Stimulated activated CD8-positive, alpha-beta memory T cell treated with anti-CD3 and anti-CD28 coated beads, Interleukin-7, amount 100 ng/mL, for 4 hours (primary cell): ENCODE measurements at regions not wholly inside any gene's neighbourhood (a gene's known extent, or its start where the extent isn't known, plus 50 kb on each side); places are given as distances from the start of the nearest gene placed in this dataset.
"Not testable (repeated sequence)": the region's sequence is repeated elsewhere in the genome, so short reads cannot be mapped to it uniquely, and the experiment has no call there.

Experiments
- DNase-seq, 2 donors: peaks; one replicate each; pipeline ENCODE4 v3.0.0-alpha.2; 2020; ENCODE audit warnings: low read depth in 2 of 2

DNA sequence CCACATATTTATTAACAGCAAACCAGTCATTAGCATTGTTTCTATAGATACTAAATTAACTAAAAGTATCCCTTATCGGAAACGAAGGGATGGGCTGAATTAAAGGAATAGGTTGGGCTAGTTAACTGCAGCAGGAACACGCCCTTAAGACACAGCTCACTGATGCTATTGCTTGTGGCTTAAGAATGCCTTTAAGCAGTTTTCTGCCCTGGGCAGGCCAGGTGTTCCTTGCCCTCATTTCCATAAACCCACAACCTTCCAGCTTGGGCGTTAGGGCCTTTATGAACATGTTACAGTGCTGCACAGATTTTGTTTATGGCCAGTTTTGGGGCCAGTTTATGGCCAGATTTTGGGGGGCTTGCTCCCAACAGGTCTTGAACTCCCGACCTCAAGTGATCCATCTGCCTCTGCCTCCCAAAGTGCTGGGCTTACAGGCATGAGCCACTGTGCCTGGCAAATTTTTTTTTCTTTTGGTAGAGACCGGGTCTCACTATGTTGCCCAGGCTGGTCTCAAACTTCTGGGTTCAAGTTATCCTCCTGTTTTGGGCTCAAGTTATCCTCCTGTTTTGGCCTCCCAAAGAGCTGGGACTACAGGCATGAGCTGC, 90.1 kb upstream of the GRIN2A start:
- not testable (repeated sequence) for DNase-seq

DNA sequence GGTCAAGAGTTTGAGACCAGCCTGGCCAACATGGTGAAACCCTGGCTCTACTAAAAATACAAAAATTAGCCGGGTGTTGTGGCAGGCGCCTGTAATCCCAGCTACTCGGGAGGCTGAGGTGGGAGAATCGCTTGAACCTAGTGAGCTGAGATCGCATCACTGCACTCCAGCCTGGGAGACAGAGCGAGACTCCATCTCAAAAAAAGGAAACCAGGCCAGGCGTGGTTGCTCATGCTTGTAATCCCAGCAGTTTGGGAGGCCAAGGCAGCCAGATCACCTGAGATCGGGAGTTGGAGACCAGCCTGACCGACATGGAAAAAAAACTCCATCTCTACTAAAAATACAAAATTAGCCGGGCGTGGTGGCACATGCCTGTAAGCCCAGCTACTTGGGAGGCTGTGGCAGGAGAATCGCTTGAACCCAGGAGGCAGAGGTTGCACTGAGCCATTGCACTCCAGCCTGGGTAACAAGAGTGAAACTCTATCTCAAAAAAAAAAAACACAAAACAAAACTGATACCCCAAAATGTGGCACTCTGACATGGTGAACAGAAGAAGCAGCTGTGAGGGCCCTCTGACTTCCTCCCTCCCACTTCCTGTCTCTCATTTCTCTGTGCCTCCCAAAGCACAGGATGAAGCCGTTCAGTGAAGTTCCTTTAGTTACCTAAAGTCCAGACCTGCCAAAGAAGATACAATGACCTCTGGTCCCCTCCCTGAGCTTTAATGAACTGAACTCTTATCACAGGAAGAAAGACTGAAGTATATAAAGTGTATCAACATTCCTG, 93.2 kb upstream of the GRIN2A start:
- DNase-seq, result not testable (repeated sequence)

DNA sequence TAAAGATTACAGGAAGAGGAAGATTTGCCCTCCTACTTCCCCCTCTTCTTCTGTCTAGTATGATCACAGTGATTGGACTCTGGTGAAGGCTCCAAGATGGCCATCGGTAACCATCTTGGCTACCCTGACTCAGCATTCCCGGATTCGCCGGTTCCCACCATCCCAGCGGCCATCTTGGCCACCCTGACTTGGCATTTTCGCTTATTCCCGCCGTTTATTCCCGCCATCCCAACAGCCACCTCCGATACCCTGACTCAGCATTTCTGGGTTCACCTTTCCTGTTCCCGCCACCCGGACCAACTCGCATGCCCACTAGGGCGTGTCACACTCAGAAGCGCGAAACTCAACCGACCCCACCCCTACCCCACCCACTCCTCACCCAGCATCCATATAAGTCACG, 95.4 kb upstream of the GRIN2A start:
- DNase-seq, result no peak

DNA sequence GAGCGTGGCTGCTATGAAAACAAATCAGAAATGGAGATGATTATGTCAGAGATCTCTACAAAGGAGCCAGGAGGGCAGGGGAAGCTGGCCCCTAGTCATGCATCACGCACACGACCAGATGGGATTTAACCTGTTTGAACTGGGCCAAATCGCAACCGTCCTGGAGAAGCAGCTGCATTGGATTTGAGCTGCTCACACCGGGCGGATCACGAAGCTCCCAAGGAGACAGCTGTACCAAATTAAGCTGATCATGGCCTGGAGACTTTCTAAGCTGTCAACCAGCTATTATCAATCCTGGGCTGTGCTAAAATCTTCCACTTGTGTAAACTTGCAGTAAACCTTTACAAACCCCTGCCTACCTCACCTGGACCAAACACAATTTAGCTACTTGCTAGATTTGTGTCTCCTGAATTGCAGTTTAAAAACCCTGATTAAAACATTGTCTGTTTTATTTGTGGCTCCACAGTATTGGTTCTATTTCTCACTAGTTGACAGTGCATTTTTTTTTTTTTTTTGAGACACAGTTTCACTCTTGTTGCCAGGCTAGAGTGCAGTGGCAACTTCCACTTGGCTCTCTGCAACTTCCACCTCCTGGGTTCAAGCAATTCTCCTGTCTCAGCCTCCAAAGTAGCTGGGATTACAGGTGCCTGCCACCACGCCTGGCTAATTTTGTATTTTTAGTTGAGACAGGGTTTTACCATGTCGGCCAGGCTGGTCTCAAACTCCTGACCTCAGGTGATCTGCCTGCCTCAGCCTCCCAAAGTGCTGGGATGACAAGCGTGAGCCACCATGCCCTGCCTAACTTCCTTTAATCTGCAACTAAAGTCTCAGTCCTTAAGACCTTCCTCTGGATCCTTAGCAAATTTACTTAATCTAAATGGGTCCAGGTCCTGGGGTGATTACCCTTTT, 98.3 kb upstream of the GRIN2A start:
- DNase-seq, result no peak

DNA sequence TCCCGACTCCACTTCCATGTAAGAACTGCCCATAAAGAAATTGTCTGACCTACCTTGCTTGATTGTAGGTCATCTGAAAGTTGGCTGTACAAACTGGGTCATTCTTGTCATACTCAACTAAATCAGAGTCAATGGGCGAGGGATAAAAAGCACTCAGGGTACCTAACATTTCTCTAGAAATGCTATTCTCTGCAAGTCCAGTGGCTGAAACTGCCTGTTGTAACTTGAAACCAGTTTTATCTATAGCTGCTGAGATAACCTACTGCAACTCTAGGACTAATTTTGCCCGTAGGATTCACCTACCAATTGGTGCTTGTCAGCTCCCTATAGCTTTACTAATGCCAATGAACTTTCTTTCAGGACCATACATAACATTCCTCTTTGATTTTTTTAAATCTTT, 100.1 kb upstream of the GRIN2A start:
- no peak for DNase-seq

DNA sequence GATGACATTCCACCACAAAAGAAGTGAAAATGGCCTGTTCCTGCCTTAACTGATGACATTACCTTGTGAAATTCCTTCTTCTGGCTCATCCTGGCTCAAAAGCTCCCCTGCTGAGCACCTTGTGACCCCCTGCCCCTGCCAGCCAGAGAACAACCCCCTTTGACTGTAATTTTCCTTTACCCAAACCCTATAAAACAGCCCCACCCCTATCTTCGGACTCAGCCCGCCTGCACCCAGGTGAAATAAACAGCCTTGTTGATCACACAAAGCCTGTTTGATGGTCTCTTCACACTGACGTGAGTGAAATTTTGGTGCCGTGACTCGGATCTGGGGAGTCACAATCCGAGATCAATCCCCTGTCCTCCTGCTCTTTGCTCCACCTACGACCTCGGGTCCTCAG, 101.0 kb upstream of the GRIN2A start:
- DNase-seq, result not testable (repeated sequence)

DNA sequence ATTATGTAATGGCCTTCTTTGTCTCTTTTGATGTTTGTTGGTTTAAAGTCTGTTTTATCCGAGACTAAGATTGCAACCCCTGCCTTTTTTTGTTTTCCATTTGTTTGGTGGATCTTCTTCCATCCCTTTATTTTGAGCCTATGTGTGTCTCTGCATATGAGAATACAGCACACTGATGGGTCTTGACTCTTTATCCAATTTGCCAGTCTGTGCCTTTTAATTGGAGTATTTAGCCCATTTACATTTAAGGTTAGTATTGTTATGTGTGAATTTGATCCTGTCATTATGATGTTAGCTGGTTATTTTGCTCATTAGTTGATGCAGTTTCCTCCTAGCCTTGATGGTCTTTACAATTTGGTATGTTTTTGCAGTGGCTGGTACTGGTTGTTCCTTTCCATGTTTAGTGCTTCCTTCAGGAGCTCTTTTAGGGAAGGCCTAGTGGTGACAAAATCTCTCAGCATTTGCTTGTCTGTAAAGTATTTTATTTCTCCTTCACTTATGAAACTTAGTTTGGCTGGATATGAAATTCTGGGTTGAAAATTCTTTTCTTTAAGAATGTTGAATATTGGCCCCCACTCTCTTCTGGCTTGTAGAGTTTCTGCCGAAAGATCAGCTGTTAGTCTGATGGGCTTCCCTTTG, 95.3 kb upstream of the ATF7IP2 start:
- DNase-seq, result not testable (repeated sequence)

DNA sequence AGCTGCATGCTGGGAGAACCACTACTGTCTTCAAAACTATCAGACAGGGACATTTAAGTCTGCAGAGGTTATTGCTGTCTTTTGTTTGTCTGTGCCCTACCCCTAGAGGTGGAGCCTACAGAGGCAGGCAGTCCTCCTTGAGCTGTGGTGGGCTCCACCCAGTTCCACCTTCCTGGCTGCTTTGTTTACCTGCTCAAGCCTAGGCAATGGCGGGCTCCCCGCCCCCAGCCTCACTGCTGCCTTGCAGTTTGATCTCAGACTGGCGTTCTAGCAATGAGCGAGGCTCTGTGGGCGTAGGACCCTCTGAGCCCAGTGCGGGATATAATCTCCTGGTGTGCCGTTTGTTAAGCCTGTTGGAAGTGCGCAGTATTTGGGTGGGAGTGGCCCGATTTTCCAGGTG, 93.7 kb upstream of the ATF7IP2 start:
- DNase-seq, result not testable (repeated sequence)

DNA sequence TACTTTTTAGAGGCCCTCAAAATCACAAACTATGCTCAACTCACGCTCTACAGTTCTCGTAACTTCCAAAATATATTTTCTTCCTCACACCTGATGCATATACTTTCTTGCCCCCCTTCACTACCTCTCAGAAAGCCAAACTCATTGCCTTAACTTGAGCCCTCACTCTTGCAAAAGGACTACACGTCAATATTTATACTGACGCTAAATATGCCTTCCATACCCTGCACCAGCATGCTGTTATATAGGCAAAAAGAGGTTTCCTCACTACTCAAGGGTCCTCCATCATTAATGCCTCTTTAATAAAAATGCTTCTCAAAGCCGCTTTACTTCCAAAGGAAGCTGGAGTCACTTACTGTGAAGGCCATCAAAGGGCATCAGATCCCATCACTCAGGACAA, 92.9 kb upstream of the ATF7IP2 start:
- DNase-seq, result not testable (repeated sequence)

DNA sequence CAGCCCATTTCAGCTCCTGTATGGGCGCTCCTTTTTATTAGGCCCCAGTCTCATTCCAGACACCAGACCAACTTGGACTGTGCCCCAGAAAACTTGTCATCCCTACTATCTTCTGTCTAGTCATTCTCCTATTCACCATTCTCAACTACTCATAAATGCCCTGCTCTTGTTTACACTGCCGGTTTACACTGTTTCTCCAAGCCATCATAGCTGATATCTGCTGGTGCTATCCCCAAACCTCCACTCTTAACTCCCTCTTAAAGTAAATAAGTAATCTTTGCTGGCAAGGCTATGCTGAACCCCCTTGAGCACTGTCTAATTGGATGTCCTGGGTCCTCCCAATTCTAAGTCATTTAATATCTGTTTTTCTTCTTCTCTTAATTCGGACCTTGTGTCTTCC, 91.7 kb upstream of the ATF7IP2 start:
- DNase-seq, result not testable (repeated sequence)

DNA sequence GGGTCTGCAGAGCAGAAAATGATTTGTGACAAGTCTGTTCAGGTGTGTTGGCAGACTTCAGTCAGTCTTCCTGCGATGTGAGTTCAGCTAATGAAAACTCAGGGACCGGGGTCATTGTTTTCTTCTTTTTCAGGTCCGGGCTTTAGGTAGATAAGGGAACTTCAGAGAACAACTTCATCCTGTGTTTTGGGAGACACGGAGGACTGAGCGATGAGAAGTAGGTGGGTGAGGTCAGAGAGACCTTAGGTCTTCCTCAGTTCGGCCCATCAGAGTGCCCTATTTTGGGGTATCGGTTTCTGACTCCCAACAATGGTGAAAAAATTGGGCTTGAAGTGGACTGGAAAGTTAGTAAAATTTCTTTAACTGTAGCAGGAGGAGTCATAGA, 88.9 kb upstream of the ATF7IP2 start:
- no peak for DNase-seq

DNA sequence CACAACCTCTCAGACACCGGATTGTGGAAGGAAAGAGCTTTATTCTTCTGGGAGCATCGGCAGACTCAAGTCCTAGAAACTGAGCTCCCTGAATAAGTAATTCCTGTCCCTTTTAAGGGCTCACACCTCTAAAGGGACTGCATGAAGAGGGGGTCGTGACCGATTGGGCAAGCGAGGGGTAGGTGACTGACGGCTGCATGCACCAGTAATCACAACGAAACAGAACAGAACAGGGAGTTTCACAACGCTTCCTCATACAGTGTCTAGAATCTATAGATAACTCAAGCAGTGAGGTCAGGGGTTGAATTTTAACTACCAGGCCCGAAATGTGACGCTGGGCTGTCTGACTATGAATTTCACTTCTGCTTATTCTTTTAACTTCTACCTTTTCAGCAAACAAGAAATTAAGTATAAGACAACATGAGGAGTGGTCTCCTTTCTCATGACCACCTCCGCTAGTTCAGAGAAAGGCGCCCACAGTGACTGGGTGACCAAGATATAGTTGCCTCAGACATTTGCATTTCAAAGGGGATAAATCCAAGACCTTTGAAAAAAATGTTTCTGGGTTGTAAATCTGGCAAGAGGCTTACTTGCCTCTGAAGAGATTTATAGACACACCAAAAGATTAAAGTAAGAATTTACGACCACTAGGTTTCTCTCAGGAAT, 88.4 kb upstream of the ATF7IP2 start:
- DNase-seq, result no peak

DNA sequence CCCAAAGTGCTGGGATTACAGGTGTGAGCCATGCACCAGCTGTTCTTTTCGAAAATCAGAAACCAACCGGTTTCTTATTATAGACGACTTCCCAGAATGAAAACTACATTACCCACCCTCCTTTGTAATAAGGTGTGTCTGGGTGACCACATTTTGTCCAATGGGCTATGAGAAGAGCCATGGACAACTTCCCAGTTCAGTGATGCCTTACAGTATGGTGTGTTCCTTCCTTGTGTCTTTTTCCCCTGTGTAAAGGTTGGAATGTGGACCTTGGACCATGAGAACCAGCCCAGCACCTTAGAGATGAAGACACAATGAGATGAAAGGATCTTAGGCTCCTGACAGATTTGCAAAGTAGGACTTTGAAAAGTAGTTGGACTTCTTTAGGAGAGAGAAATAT, 85.0 kb upstream of the ATF7IP2 start:
- no peak for DNase-seq

DNA sequence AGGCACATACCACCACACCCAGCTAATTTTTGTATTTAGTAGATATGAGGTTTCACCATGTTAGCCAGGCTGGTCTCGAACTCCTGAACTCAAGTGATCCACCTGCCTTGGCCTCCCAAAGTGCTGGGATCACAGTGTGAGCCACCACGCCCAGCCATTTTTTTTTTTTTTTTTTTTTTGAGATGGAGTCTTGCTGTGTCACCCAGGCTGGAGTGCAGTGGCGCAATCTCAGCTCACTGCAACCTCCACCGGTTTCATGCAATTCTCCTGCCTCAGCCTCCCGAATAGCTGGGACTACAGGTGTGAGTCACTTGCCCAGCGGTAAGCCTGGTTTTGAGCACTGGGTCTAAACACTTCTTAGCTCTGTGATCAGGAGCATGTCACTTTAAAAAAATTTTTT, 84.3 kb upstream of the ATF7IP2 start:
- DNase-seq, result not testable (repeated sequence)

DNA sequence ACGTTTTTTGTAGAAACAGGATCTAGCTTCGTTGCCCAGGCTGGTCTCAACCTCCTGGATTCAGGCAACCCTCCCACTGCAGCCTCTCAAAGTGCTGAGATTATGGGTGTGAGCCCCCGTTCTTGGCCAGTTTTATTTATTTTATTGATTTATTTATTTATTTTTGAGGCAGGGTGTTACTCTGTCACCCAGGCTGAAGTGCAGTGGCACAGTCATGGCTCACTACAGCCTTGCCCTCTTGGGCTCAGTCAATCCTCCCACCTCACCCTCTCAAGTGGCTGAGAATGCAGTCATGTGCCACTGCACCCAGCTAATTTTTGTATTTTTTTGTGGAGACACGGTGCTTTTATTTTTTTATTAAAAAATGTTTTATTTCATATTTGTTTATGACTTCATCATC, 79.9 kb upstream of the ATF7IP2 start:
- DNase-seq, result no peak

DNA sequence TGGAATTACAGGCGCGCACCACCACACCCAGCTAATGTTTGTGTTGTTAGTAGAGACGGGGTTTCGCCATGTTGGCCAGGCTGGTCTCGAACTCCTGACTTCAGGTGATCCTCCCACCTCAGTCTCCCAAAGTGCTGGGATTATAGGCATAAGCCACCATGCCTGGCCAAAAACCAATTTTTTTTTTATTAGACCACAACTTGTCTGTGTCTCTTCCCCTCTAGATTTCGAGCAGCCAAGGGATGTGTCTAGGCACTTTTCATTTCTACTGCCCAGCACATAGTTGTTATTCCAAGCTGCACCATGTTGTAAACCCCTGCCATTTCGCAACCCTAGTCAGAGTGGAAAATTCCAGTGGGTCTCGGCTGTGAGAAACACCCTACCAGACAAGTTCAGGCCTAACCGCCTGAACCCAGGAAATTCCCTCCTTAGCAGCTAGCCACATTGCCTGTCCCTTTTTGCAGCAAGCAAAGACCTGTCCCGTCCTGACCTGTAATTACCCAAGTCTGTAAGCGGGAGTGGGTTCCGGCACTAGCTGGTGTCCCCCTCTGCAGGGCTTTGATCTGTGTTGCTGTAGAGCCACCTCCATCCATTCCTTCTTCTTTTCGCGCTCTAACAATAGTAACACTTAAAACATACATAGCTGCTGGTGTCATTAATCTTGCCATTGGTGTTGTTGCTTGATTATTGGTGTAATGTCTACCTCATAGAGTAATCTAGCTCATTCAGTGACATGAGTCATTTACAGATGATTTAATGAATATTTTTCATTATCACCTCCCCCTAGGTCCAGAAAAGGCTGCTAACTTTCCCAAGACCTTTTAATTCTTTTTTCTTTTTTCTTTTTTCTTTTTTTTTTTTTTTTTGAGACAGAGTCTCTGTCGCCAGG, 77.3 kb upstream of the ATF7IP2 start:
- no peak for DNase-seq

DNA sequence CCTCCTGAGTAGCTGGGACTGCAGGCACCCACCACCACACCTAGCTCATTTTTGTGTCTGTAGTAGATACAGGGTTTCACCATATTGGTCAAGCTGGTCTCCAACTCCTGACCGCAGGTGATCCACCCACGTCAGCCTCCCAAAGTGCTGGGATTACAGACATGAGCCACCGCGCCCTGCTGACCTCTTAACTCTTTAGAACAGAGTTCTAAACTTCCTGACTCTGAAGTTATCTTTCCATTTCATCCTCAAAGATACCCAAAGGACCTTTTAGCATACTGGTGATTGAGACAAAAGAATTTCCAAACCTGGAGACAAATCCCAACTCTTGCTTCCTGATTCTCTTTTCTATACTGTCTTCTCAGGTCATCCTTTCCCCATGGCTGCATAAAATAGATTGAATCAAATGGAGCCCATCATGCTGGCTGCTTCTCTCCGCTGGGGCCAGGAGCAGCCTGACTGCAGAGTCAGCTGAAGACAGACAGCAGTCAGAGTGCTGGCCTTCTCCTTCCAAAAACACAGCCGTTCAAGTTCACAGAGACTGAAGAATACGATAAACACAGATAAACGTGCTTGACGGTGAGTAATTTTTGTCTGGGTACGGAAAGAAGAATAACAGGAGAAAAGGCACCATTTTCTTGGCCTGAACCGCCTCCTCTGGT, 76.5 kb upstream of the ATF7IP2 start:
- DNase-seq, result no peak

DNA sequence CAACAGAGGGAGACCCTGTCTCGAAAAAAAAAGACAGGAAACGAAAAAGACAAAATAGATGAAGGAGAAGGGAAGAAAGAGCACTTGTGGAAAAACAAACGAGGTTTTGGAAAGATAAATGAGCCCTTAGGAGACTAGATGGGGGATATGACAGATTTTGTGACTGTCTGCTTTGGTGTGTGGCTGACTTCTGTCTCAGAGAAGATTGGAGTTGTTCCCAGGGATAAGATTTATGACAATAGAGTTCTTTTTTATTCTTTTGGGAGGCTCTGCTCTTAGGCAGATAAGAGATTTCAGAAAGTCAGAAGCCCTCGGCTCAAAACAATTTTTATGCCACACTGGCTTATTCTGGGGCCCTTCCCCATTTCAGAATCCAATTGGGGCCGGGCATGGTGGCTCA, 73.9 kb upstream of the ATF7IP2 start:
- DNase-seq, result no peak

DNA sequence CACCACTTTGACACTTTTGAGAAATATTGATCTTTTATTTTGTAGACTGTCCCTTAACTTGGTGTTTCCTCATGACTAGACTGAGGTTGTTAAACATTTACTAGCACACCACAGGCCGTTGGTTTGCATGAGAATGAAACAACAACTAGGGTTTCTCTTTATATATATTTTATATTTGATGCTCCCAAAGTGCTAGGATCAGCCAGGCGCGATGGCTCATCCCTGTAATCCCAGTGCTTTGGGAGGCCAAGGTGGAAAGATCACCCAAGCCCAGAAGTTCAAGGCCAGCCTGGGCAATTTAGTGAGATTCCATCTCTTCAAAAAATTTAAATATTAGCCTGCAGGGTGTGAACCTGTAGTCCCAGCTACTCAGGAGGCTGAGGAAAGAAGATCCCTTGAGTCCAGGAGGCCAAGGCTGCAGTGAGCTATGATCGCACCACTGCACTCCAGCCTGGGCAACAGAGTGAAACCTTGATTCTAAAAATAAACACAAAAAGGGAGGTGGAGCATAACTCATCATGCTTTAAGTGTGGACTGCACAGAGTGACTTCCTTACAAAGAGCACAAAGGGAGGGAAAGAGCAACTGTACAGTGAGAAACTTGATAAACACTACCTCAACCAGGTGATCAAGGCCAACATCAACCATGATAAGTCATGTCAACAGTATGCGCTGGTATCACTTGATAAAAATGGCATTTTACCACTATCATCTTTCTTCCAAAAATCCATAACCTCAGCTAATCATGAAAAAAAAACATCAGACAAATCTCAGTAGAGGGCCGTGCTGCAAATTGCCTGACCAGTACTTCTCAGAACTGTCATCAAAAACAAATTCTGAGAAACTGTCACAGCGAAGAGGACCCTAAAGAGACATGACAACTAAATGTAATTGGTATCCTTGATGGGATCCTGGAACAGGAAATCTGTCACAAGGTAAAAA, 72.8 kb upstream of the ATF7IP2 start:
- no peak for DNase-seq
